Nephron progenitor cell (in vitro differentiated cells): ENCODE measurements at regions not wholly inside any gene's neighbourhood (a gene's known extent, or its start where the extent isn't known, plus 50 kb on each side); places are given as distances from the start of the nearest gene placed in this dataset.
"Not testable (repeated sequence)": the region's sequence is repeated elsewhere in the genome, so short reads cannot be mapped to it uniquely, and the experiment has no call there.

ENCODE experiments used
- DNase-seq: peaks from one replicate; pipeline ENCODE4 v3.0.0; 2021
- H3K27ac Mint-ChIP-seq: 2 replicates; pipeline ENCODE4 v1.8.0; 2021; ENCODE audit warnings: mild to moderate bottlenecking, moderate library complexity, mixed read lengths
- H3K27me3 Mint-ChIP-seq: 2 replicates; pipeline ENCODE4 v1.8.0; 2021; ENCODE audit warnings: mild to moderate bottlenecking, low read depth, mixed read lengths; ENCODE audit not compliant: poor library complexity
- H3K36me3 Mint-ChIP-seq: 2 replicates; pipeline ENCODE4 v1.8.0; 2021; ENCODE audit warnings: low read depth, mixed read lengths
- H3K4me1 Mint-ChIP-seq: 2 replicates; pipeline ENCODE4 v1.8.0; 2021; ENCODE audit warnings: mixed read lengths
- H3K4me3 Mint-ChIP-seq: 2 replicates; pipeline ENCODE4 v1.8.0; 2021; ENCODE audit warnings: mild to moderate bottlenecking, moderate library complexity, mixed read lengths
- H3K9me3 Mint-ChIP-seq: 2 replicates; pipeline ENCODE4 v1.8.0; 2021; ENCODE audit warnings: mild to moderate bottlenecking, moderate library complexity, mixed read lengths
- CTCF ChIP-seq: fragments of 200-600 bp; sonication (generic); IDR thresholded peaks from 2 replicates; pipeline ENCODE4 v1.5.0; 2021; ENCODE audit warnings: antibody characterized with exemption

GRCh38 chr4:25502115-25502514, 125.1 kb downstream of the ANAPC4 start:
- H3K36me3 Mint-ChIP-seq = no peaks in the 10 kb centered on the region
- TF ChIP-seq CTCF = no peak
- H3K27me3 Mint-ChIP-seq = peaks cover 30% of the 10 kb centered on the region
- no peaks in the 10 kb centered on the region for H3K4me1 Mint-ChIP-seq
- peaks cover 3% of the 10 kb centered on the region for H3K9me3 Mint-ChIP-seq
- no peak overlapping the region for H3K4me3 Mint-ChIP-seq
- DNase-seq = no peak
- no peak overlapping the region for H3K27ac Mint-ChIP-seq

GRCh38 chr4:25503779-25504178, 126.7 kb downstream of the ANAPC4 start:
- Mint-ChIP-seq H3K4me1 (no peaks in the 10 kb centered on the region), H3K27me3 (peaks cover 21% of the 10 kb centered on the region), H3K9me3 (peaks cover 3% of the 10 kb centered on the region), H3K27ac (no peak overlapping the region), H3K4me3 (no peak overlapping the region), H3K36me3 (no peaks in the 10 kb centered on the region)
- TF ChIP-seq CTCF = no peak
- DNase-seq = no peak

GRCh38 chr4:25504932-25505636, 128.0 kb downstream of the ANAPC4 start:
- DNase-seq = no peak
- H3K27me3 Mint-ChIP-seq = peaks cover 19% of the 10 kb centered on the region
- no peaks in the 10 kb centered on the region for H3K36me3 Mint-ChIP-seq
- no peaks in the 10 kb centered on the region for H3K4me1 Mint-ChIP-seq
- TF ChIP-seq CTCF = no peak
- no peak overlapping the region for H3K4me3 Mint-ChIP-seq
- H3K9me3 Mint-ChIP-seq = peaks cover 3% of the 10 kb centered on the region
- H3K27ac Mint-ChIP-seq = no peak overlapping the region

- H3K36me3 Mint-ChIP-seq = no peaks in the 10 kb centered on the region
- no peak for DNase-seq
- peaks cover 14% of the 10 kb centered on the region for H3K27me3 Mint-ChIP-seq
- peaks cover 3% of the 10 kb centered on the region for H3K9me3 Mint-ChIP-seq
- no peak overlapping the region for H3K4me3 Mint-ChIP-seq
- H3K4me1 Mint-ChIP-seq = no peaks in the 10 kb centered on the region
- no peak for TF ChIP-seq CTCF
- no peak overlapping the region for H3K27ac Mint-ChIP-seq
These were observed 128.6 kb downstream of the ANAPC4 start for GRCh38 chr4:25505637-25505991.

GRCh38 chr4:25506032-25506571, 129.0 kb downstream of the ANAPC4 start:
- Mint-ChIP-seq H3K27me3 (peaks cover 11% of the 10 kb centered on the region), H3K27ac (no peak overlapping the region), H3K36me3 (no peaks in the 10 kb centered on the region), H3K9me3 (peaks cover 3% of the 10 kb centered on the region), H3K4me3 (no peak overlapping the region), H3K4me1 (no peaks in the 10 kb centered on the region)
- DNase-seq = no peak
- no peak for TF ChIP-seq CTCF

- Mint-ChIP-seq H3K27me3 (peaks cover 9% of the 10 kb centered on the region), H3K36me3 (no peaks in the 10 kb centered on the region), H3K4me3 (no peak overlapping the region)
These were observed 132.6 kb downstream of the ANAPC4 start for GRCh38 chr4:25509646-25510045.

GRCh38 chr4:25511823-25512222, 134.8 kb downstream of the ANAPC4 start:
- peaks cover 14% of the 10 kb centered on the region for H3K27me3 Mint-ChIP-seq
- not testable (repeated sequence) for H3K36me3 Mint-ChIP-seq, DNase-seq, H3K4me1 Mint-ChIP-seq, H3K27ac Mint-ChIP-seq, H3K4me3 Mint-ChIP-seq, H3K9me3 Mint-ChIP-seq

More at GRCh38 chr4:25509646-25510045, 132.6 kb downstream of the ANAPC4 start:
- DNase-seq = no peak
- H3K27ac Mint-ChIP-seq = no peak overlapping the region
- H3K4me1 Mint-ChIP-seq = no peaks in the 10 kb centered on the region
- H3K9me3 Mint-ChIP-seq = peaks cover 1% of the 10 kb centered on the region
- TF ChIP-seq CTCF = no peak
